NCI-H146 (cell line): ENCODE measurements at regions not wholly inside any gene's neighbourhood (a gene's known extent, or its start where the extent isn't known, plus 50 kb on each side); places are given as distances from the start of the nearest gene placed in this dataset.
"Not testable (repeated sequence)": the region's sequence is repeated elsewhere in the genome, so short reads cannot be mapped to it uniquely, and the experiment has no call there.

ENCODE experiments used
- DNase-seq: peaks from one replicate; lab custom pipeline; 2025; lab: John Stamatoyannopoulos, UW

DNA sequence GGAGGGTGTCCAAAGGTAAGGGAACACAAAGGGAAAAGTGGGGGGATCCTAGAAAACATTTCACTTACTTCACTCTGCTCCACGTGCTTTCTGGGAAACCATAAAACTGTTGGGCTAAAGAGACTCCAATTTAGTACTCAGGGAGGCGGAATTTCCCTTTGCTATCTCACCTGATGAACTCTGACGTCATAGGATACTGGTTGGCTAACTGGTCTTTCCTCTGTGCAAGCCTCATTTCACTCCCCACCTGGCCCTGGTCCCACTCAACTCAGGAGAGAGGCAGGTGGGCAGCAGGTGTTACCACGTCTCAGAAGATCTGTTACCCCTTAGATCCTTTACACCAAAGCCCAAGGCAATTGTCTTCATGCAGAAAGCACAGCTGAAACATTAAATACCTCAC is 51.8 kb upstream of the PMAIP1 start:
- peak; percentile 84 for DNase-seq

DNA sequence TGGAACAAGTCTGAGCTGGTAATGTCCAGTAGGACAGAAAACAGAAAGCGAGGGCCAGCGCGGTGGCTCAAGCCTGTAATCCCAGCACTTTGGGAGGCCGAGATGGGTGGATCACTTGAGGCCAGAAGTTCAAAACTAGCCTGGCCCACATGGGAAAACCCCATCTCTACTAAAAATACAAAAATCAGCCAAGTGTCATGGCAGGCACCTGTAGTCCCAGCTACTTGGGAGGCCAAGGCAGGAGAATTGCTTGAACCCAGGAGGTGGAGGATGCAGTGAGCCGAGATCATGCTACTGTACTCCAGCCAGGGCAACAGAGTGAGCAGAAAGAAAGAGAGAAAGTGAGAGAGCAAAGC is 52.3 kb upstream of the PMAIP1 start:
- not testable (repeated sequence) for DNase-seq

DNA sequence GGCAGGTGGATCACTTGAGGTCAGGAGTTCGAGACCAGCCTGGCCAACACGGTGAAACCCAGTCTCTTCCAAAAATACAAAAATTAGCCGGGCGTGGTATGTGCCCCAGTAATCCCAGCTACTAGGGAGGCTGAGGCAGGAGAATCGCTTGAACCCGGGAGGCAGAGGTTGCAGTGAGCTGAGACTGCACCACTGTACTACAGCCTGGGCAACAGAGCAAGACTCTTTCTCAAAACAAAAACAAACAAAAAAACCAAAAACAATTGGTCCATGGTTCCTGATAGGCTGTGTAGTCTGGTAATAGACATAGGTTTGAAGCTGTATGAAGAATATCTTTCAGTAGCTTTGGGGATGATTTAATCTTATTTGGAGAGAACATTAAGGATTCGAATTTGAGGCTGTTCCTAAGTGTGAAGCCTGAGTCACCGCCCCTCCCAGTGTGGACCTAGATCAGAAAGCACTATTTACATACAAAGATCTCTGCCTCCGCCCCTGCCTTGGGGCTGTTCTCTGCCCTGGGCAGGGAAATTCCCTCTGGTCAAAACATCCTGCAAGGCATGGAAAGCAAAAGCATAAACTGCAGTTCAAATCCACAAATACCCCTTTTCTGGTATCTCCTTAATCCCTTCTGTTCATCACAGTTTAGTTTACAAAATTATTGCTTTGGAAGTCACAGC is 52.8 kb upstream of the PMAIP1 start:
- DNase-seq, result peak; percentile 49

DNA sequence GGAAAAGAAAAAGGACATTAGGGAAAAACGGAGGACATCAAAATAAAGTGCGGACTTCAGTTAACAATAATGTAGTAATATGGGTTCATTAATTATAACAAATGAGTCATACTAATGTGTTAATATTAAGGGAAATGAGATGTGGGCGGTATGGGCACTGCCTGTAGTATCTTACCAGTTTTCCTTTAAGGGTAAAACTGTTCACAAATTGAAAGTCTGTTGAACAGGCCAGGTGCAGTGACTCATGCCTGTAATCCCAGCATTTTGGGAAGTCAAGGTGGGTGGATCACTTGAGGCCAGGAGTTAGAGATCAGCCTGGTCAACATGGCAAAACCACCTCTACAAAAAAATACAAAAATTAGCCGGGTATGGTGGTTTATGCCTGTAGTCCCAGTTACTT is 56.8 kb upstream of the PMAIP1 start:
- DNase-seq, result no peak

DNA sequence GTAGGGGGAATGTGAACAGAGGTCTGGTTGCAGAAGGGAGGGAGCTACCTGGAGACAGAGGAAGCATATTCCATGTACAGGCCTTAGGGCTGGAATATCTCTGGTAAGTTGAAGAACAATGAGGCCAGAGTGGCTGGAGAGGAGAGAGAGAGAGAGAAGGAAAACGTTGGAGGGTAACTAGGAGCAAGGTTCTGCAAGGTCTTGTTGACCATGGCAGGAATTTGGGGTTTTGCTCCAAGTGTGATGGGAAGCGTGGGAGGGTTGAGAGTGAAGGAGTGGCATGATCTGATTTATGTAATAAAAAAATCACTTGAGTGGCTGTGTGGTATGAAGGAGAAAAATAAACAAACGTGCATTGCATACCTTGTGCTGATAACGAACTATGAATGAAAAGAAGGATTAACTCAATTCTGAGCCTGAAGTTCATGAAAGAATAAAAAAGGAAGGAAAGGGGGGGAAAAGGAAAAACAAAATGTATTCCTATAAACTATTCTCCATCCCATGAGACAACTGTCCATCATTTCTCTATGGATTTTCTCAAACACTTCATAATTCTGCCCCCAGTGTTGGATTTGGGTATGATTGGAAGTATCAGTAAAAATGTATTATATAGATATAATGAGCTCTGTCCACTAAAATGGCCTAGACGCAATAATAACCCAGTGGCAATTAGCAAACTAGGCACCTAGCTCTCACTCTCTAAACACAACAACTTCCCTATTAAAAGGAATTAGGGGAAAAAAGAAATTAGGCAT is 59.7 kb upstream of the PMAIP1 start:
- no peak for DNase-seq

DNA sequence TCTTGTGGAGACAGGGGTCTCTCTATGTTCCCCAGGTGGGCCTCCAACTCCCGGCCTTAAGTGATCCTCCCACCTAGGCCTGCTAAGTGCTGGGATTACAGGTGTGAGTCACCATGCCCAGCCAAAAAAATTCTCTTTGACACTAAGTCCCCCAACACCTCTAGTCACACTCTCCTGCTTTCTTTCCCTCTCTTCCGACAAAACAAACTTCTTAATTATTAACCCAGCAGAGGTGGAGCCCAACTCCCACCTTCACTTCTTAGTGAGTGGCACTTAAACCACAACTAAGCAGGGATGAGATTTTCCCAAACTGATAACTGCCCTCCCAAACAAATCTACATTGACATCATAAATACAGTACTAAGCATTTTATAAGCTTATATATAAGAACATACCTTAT is 60.5 kb upstream of the PMAIP1 start:
- no peak for DNase-seq

DNA sequence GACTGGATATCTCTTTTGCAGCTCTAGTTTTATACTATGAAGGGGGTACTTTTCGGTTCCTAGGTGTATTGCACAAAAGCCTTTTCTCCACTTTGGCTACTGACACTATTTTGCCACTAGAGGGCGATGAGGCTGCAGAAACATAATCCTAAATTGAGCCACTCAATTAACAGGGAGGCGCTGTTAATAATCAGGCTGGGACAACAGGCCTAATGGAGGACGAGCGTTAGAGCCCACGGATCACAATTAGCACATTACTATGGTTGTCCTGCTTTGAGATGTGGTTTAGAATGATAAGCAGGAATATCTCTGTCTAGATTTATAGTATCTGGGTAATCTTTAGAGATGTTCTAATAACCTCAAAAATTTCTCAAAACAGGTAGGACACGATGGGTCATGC is 62.2 kb upstream of the PMAIP1 start:
- peak; percentile 95 for DNase-seq

DNA sequence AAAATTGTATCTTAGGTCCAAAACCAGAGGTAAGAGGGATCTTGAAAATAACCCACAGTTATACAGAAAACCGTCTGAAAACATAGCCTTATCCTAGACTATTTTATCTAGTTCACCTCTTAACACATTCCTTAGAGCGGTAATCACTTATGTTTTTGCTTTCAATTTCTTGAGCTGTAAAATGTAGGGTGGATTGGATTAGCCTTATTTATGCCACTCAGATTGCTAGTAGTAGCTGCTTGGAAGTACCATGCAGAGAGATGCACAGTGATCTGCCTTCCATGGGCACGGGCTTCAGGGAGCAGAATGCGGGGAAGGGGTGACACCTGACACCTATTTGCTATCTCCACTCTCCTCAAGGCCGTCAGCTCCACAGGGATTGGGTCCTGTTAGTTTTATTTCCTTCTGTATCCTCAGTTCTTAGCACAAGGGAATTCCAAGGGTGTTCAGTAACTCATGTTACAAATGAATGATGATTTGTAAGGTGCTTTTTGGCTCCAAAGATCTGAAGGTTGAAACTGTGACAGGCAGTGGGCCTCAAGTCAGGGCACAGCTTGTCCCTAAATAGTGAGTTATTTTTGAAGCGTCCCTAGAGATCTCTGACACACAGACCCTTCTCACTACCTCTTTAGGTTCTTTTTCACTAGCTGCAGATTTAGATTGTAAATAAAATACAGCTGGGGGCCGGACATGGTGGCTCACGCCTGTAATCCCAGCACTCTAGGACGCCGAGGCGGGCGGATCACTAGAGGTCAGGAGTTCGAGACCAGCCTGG is 64.0 kb upstream of the PMAIP1 start:
- DNase-seq, result peak; percentile 31

DNA sequence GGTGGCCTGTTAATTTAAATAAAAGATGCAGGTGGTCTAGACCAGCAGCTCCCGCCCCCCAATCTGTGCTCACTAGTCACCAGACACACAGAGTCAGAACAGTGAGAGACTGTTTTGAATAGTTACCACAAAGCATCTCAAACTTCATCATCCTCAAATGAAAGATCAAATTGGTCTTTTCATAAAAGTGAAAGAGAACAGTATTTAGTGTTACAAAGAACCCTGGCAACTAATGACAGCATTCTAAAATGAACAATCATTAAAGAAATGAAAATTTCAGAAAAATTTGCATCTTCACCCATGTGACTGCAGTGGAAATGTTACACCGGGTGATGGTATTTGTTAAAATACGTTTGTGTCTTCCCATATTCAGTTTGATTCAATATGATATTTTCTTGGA is 65.5 kb upstream of the PMAIP1 start:
- DNase-seq, result no peak

DNA sequence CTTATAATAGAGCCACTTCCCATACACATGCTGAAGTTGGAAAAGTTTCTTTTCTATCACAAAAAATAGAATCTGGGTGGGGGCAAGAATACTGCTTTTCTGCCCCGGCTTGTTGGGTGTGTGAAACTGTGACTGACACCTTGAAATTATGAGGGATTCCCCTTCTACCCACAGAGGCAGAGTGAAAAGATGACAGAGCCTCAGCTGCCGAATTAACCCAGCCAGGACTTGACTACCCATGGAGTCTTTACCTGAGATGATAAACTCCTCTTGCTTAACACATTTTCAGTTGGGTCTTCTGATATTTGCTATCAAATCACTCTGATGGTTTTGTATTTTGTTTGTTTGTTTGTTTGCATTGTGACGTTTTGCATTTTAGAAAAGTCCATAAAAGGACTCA is 66.0 kb upstream of the PMAIP1 start:
- DNase-seq, result no peak

DNA sequence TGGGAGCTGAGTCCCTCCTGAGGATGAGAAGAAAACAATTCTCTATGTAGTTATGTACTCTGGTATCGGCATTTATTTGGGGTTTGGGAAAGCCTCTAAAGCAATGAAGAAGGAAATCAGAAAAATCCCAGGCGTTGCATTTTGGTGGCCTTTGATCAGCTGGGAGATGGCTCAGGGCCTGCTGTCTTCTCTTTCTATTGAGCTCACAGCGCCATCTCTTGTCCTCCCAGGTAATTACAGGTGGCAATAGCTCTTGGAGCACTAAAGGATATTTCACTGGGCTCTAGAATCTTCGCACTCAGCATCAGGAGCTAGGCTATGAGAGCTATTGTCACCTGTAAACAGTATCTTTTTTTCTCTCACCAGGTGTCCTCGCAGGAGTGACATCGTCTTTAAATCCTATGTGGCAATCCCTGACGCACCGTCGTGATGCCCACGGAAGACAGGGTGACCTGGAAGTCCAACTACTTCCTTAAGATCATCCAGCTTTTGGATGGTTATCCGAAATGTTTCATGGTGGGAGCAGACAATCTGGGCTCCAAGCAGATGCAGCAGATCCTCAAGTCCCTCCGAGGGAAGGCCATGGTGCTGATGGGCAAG is 76.1 kb upstream of the PMAIP1 start:
- peak; percentile 80 for DNase-seq

DNA sequence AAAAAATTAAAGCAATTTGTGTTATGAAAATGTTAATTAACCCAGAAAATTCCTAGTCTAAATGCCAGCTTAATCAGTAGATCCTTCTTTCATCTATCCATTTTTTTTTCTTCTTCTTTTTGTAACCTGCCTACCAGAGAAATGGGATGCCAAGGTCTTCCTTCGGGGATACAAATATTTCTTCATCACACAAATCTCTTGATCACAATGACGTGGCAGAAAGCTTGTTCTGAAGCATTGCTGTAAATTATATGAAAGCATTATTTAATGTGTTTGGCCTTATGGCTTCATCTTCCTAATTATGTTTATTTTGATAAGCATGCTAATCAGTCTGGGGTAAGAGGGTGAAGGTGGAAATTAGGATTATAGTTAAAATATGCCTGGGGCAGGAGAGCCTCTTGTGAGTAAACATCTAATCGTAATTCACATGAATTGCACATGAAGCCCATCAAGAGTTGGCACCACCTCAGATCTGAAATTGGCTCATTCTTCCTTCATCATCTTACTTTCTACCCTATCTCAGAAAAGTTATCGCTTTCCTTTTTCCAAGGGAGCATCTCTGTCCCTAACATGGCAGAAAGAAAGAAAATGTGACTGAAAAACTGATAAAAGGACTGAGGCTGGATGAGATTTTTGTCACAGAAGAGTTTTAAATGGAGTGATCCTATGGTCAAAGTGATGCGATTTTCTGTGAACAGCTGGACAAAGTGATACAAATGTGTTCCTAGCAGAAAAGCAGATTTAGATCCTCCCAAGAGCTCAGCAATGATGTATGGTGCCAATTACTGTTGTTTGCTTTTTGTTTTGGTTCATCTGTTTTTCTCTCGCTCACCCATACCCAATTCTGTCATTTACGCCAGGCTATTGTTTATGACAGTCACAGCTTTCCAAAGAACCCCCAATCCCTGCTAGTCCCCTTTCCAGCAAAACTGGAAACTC is 76.9 kb upstream of the PMAIP1 start:
- DNase-seq, result no peak

DNA sequence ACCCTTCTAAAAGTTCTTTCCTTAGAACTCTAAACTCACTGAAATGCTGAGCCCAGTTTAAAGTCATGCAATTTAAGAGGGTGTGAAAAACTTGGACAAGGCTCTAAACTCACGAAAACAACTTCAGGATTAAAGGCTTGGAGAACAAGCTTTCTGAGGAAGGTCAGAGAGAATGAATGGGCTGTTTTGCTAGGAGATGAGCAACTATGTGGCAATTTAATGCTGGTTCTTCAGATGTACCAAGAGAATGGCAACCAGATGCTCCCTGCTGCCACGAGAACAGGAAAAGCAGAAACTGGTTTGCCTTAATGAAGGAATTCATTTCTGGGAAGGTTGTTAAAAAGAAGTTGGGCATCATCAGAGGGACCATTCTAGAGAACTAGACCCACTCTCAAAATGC is 77.8 kb upstream of the PMAIP1 start:
- DNase-seq, result no peak

DNA sequence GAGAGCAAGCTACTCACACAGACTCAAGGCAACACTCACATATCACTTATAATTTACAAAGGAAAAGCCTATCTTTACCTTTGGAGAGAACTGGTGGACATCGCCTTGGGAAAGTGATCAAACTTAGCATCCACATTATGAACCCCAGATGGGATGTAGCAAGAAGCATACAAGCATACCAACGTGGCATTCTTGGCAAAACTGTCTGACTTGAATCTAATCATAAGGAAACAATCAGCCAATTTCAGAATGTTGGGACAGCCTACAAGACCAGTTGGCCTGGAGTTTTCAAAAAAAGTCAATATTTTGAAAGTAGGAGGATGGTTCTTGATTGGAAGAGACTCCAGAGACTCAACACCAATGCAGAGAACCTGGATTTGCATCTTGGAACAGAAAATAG is 79.1 kb upstream of the PMAIP1 start:
- DNase-seq, result no peak

DNA sequence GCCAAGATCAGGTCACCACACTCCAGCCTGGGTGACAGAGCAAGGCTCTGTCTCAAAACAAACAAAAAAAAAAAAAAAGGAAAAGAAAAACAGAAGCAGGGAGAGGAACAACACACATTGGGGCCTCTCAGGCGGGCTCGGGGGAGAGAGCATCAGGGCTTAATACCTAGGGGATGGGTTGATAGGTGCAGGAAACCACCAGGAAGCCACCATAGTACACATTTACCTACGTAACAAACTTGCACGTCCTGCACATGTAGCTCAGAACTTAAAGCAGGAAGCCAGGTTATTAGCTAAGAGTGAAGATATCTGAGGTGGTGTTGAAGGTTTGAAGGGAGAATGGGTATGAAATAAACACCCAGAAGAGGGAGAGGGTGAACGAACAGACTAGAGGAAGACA is 81.0 kb upstream of the PMAIP1 start:
- DNase-seq, result no peak

DNA sequence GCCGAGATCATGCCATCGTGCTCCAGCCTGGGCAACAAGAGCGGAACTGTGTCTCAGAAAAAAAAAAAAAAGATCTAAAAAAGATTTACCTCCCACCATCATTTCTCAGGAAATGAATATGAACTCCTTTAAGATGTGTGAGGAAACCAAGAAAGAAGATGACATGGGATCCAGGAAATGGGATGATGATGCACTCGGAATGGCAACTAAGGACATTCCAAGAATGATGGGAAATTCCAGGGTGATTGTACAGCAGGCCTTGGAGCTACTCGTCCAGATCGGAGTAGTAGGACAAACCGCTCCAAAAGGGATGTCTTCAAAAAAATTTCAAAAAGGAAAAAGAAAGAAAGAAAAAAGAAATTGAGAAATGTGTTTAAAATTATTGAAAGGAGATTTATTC is 84.9 kb upstream of the PMAIP1 start:
- DNase-seq, result no peak

DNA sequence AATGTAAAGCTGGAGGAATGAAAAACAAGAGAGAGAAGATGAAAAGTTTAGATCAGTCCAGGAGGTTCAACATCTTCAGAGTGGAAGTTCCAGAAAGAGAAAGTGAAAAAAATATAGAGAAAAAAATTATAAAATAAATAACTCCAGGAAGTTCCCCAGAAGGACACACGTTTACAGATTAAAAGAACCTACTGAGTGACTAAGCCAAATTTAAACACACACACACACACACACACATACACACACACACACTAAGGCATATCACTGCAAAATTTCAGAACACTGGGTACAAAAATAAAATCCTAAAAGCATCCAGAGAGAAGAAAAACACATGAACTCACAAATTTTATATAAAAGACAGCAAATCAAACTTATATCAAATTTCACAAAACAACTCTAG is 85.9 kb upstream of the PMAIP1 start:
- DNase-seq, result no peak

DNA sequence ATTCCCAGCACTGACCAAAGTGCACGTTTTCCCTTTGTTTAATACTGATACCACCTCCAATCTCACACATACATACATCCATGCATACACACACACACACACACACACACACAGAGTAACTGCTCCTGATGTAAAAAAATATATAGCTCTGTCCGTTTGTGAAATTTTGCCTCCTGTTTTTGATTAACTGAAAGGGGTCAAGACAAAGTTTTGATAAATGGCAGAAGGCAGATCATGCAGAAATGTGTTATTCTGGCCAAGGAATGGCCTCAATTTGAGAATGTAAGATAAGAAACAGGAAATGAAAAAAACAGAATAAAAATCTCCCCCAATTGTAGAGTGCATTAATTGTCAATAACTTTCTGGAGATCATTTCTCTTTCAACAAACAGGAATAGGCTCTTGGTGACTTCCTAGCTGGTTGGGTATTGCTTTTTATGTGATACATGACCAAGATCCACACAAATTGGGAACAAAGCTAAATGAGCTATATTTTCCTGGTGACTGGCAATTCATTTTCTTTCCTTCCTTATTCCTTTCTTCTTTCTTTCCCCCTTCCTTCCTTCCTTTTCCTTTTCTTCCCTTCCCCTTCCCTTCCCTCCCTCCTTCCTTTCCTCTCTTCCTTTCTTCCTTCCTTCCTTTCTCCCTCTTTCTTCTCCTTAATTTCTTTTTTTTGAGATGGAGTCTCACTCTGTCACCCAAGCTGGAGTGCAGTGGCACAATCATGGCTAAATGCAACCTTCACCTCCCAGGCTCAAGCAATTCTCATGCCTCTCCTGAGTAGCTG is 88.9 kb upstream of the PMAIP1 start:
- DNase-seq, result no peak

DNA sequence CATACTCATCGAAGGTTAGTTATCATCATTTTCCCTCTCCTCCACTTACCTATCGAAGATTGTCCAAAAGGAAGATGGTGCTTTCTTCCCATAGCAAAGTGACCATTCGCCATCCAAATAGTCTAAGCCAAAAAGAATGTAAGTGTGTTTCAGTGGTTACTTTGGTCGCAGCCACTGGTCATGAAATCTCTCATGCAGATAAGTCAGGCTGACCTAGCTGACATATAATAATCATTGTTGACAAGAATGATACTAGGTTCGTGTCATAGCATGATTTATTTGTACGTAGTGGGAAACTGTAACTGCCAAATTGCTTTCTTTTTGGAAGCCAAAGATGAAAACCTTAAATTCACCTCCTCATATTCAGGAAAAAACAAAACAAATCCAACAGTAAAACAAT is 89.6 kb upstream of the PMAIP1 start:
- DNase-seq, result no peak

DNA sequence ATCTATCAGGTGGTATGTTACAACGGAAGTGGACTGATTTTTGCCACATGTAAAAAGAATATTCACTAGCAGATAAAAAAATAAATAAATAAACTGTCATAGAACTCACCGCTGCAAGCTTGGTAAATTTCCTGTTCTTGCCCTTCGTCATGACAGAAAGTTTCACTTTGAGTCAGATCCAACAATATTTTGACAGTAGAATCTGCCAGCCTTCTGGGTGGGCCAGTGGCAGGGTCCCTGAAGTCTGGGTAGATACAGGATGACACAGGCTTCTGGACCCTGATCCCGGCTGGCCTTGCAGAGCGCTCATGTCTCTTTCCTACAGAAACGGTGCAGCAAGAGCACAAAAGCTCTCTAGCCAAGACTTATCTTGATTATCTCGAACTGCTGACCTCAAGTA is 97.8 kb upstream of the PMAIP1 start:
- no peak for DNase-seq

DNA sequence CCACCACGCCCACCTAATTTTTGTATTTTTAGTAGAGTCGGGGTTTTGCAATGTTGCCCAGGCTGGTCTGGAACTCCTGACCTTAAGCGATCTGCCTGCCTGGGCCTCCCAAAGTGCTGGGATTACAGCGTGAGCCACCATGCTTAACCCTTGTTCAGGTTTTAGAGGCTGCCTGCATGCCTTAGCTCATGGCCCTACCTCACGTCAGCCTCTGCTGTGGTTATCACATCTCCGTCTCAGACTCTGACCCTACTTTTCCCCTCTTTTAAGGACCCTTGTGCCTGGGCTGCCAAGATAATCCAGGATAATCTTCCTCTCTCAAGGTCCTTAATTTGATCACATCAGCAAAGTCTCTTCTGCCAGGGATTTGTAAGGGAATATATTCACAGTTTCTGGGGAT is 98.2 kb upstream of the PMAIP1 start:
- DNase-seq, result no peak
